Ishikawa (cell line): ENCODE measurements at regions not wholly inside any gene's neighbourhood (a gene's known extent, or its start where the extent isn't known, plus 50 kb on each side); places are given as distances from the start of the nearest gene placed in this dataset.

ENCODE experiments used
- CEBPB ChIP-seq: IDR thresholded peaks from 2 replicates; pipeline ENCODE4 v1.6.1; 2012
- CREB1 ChIP-seq: IDR thresholded peaks from 2 replicates; pipeline ENCODE4 v1.6.1; 2012; ENCODE audit warnings: low read depth
- EGR1 ChIP-seq: IDR thresholded peaks from 2 replicates; pipeline ENCODE4 v1.6.1; 2012
- EP300 ChIP-seq: IDR thresholded peaks from 2 replicates; pipeline ENCODE4 v1.6.1; 2012; ENCODE audit warnings: borderline replicate concordance
- FOXM1 ChIP-seq: IDR thresholded peaks from 2 replicates; pipeline ENCODE4 v1.6.1; 2012; ENCODE audit warnings: low read depth, borderline replicate concordance
- NFIC ChIP-seq: IDR thresholded peaks from 2 replicates; pipeline ENCODE4 v1.6.1; 2012
- RAD21 ChIP-seq: IDR thresholded peaks from 2 replicates; pipeline ENCODE4 v1.6.1; 2012; ENCODE audit warnings: low read depth
- TAF1 ChIP-seq: IDR thresholded peaks from 2 replicates; pipeline ENCODE4 v1.6.1; 2012; ENCODE audit warnings: low read depth, mild to moderate bottlenecking
- TCF12 ChIP-seq: IDR thresholded peaks from 2 replicates; pipeline ENCODE4 v1.6.1; 2012; ENCODE audit warnings: low read depth
- TEAD4 ChIP-seq: IDR thresholded peaks from 2 replicates; pipeline ENCODE4 v1.6.1; 2012
- YY1 ChIP-seq: IDR thresholded peaks from 2 replicates; pipeline ENCODE4 v1.6.1; 2012; ENCODE audit warnings: low read depth
- ZBTB7A ChIP-seq: IDR thresholded peaks from 2 replicates; pipeline ENCODE4 v1.6.1; 2012; ENCODE audit warnings: low read depth
- TF ChIP-seq, protein P1 (sequence below): IDR thresholded peaks from 2 replicates; pipeline ENCODE4 v1.6.1; 2012; ENCODE audit warnings: low read depth, mild to moderate bottlenecking
- TF ChIP-seq, protein P2 (sequence below): IDR thresholded peaks from 2 replicates; pipeline ENCODE4 v1.6.1; 2012
- TF ChIP-seq, protein P3 (sequence below): IDR thresholded peaks from 2 replicates; pipeline ENCODE4 v1.6.1; 2012

DNA sequence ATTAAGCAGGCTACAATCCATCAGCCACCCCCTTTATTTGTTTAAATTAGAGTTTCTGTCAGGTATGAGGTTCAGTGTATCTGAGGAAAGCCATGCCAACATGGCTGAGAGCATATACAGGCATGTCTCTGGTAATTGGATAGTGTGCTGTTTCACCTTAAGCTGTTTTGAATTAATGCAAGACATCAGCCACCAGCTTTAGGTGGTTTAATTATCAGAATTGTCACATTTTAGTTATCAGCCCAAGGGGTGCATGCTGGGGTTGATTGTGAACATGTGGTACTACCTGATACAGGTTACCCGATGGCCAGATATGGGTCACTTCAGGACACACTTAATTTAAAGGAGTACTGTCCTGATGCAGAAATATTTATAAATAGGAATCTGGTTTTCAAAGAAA lies 353.2 kb upstream of the TENM3 start:
- TF ChIP-seq TAF1 (no peak), ZBTB7A (no peak)

DNA sequence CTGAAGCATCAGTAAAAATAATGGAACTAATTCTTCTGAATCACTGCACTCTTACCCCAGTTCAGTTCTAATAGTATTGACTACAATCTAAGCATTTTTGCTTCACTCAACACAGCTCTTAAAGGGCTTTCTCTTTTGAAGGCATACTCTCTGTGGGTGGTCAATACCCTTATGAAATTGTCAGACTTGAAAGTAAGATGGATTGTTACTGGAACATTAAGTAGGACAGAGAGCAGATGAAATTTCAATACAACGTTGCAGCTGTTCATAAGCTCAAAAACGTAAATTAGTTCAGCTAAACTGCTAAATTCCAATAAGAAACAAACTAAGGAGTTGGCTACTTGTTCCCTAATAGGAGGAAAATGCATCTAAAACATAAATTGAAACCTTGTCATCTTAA lies 352.3 kb upstream of the TENM3 start:
- TF ChIP-seq YY1, result no peak

DNA sequence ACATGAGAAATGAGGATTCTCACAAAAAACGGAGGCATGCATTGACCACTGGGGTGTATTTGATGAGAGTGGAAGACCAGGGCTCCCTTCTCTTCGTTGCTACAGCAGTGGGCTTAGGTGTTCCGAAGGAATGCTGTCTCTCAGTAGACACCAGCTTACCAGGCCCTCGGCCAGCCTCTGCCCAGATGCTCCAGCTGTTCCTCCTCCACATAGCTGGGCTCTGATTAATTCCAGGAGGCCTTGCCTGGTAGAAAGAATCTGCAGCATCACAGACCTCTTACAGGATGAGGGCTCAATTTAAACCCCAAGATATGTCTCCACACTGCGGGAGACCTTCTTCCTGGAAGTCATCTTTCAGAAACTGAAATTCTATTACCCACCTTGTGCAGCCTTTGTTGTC lies 346.6 kb upstream of the TENM3 start:
- TF ChIP-seq EP300, result no peak
- no peak for TF ChIP-seq RAD21
- TF ChIP-seq YY1, result no peak
- TF ChIP-seq TCF12, result no peak
- TF ChIP-seq CEBPB, result no peak
- no peak for TF ChIP-seq TEAD4
- TF ChIP-seq TAF1, result no peak
- TF ChIP-seq, protein P1, sequence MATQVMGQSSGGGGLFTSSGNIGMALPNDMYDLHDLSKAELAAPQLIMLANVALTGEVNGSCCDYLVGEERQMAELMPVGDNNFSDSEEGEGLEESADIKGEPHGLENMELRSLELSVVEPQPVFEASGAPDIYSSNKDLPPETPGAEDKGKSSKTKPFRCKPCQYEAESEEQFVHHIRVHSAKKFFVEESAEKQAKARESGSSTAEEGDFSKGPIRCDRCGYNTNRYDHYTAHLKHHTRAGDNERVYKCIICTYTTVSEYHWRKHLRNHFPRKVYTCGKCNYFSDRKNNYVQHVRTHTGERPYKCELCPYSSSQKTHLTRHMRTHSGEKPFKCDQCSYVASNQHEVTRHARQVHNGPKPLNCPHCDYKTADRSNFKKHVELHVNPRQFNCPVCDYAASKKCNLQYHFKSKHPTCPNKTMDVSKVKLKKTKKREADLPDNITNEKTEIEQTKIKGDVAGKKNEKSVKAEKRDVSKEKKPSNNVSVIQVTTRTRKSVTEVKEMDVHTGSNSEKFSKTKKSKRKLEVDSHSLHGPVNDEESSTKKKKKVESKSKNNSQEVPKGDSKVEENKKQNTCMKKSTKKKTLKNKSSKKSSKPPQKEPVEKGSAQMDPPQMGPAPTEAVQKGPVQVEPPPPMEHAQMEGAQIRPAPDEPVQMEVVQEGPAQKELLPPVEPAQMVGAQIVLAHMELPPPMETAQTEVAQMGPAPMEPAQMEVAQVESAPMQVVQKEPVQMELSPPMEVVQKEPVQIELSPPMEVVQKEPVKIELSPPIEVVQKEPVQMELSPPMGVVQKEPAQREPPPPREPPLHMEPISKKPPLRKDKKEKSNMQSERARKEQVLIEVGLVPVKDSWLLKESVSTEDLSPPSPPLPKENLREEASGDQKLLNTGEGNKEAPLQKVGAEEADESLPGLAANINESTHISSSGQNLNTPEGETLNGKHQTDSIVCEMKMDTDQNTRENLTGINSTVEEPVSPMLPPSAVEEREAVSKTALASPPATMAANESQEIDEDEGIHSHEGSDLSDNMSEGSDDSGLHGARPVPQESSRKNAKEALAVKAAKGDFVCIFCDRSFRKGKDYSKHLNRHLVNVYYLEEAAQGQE, result no peak
- TF ChIP-seq NFIC, result no peak
- TF ChIP-seq, protein P2, sequence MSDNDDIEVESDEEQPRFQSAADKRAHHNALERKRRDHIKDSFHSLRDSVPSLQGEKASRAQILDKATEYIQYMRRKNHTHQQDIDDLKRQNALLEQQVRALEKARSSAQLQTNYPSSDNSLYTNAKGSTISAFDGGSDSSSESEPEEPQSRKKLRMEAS, result no peak
- TF ChIP-seq ZBTB7A, result no peak
- no peak for TF ChIP-seq EGR1
- TF ChIP-seq, protein P3, sequence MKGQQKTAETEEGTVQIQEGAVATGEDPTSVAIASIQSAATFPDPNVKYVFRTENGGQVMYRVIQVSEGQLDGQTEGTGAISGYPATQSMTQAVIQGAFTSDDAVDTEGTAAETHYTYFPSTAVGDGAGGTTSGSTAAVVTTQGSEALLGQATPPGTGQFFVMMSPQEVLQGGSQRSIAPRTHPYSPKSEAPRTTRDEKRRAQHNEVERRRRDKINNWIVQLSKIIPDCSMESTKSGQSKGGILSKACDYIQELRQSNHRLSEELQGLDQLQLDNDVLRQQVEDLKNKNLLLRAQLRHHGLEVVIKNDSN, result no peak
- TF ChIP-seq FOXM1, result no peak
- TF ChIP-seq CREB1, result no peak

DNA sequence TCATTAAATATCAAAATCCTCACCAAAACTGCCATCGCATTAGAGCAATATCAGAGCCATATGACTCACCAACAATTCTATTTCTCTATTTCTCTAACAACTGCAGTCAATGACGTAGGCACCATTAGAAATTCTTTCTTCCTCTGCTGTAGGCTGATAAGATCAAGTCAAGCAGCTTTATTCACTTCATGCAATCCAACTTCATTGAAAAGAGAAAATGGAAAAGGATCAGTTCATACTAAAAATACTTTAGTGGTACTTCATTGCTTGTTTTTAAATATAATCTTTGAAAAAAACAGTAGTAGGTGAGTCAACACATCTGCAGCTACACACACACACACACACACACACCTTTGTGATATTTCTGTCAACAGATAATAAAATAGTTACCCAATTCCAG lies 345.3 kb upstream of the TENM3 start:
- no peak for TF ChIP-seq FOXM1
- no peak for TF ChIP-seq NFIC
- TF ChIP-seq TAF1, result no peak
- no peak for TF ChIP-seq EGR1
- no peak for TF ChIP-seq ZBTB7A
- TF ChIP-seq, protein P1, result no peak
- TF ChIP-seq, protein P2, result no peak
- TF ChIP-seq RAD21, result no peak
- TF ChIP-seq CREB1, result no peak
- TF ChIP-seq TCF12, result no peak
- TF ChIP-seq TEAD4, result no peak
- TF ChIP-seq, protein P3, result no peak
- no peak for TF ChIP-seq YY1
- TF ChIP-seq EP300, result no peak
- no peak for TF ChIP-seq CEBPB

DNA sequence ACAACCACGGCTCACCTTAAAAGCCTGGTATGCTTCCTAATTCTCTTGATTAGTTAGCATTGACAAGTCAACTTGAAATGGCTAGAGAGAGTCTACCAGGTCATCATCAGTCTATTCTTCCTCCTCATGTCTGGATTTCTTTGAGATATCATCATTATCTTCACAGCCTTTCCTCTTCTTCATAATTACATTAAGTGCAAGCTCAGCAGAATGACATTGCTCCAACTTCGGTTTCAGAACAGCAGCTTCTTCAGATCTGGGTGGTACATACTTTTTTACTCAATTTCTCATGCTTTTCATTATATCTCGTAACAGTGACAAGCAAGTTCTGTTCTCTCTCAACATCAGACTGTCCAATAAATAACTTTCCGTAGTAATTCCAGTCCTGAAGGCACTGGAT lies 337.5 kb upstream of the TENM3 start:
- TF ChIP-seq TCF12 (no peak), EP300 (no peak), NFIC (no peak), RAD21 (no peak), FOXM1 (no peak), TAF1 (no peak), CEBPB (no peak), EGR1 (no peak), TEAD4 (no peak), CREB1 (no peak), YY1 (no peak), ZBTB7A (no peak)
- TF ChIP-seq, protein P1, result no peak
- TF ChIP-seq, protein P3, result no peak
- TF ChIP-seq, protein P2, result no peak
